A673 (cell line): ENCODE measurements at regions not wholly inside any gene's neighbourhood (a gene's known extent, or its start where the extent isn't known, plus 50 kb on each side); places are given as distances from the start of the nearest gene placed in this dataset.

Experiments used
- BruUV-seq: library from RNA; stranded (reverse); fragments of 400-500 nt; replicated peaks from 2 replicates; lab custom pipeline; 2021; lab: Mats Ljungman, UMichigan
- CTCF ChIA-PET: fragments of 300-600 bp; sonication (Branson Sonifier 250); formaldehyde crosslinking; loops from one replicate; lab custom pipeline; 2022; ENCODE audit warnings: antibody characterized with exemption; lab: Charles Lee
- POLR2A ChIA-PET: fragments of 300-600 bp; sonication (Branson Sonifier 250); formaldehyde crosslinking; loops from one replicate; lab custom pipeline; 2022; ENCODE audit warnings: antibody characterized with exemption; ENCODE audit not compliant: low non-redundant PET; lab: Charles Lee
- DNase-seq: peaks from one replicate; pipeline ENCODE4 v3.0.0-alpha.2; 2015; ENCODE audit warnings: low spot score
- H3K27ac ChIP-seq: fragments of 200-600 bp; sonication (generic); 2 replicates; pipeline ENCODE4 v1.5.1; 2016; ENCODE audit warnings: mixed run types, low read depth, mild to moderate bottlenecking, mixed read lengths, antibody characterized with exemption, low read length; ENCODE audit not compliant: poor library complexity, severe bottlenecking
- H3K27me3 ChIP-seq: fragments of 200-600 bp; sonication (generic); replicated peaks from 2 replicates; pipeline ENCODE4 v1.6.1; 2017; ENCODE audit warnings: mixed run types, low read depth, mild to moderate bottlenecking, mixed read lengths, antibody characterized with exemption, low read length; ENCODE audit not compliant: insufficient read depth, poor library complexity
- H3K36me3 ChIP-seq: fragments of 200-600 bp; sonication (generic); 2 replicates; pipeline ENCODE4 v1.6.1; 2016; ENCODE audit warnings: mixed run types, mild to moderate bottlenecking, mixed read lengths, antibody characterized with exemption, low read length; ENCODE audit not compliant: insufficient read depth, poor library complexity, severe bottlenecking
- H3K4me1 ChIP-seq: fragments of 200-600 bp; sonication (generic); 2 replicates; pipeline ENCODE4 v1.6.1; 2017; ENCODE audit warnings: mixed run types, mild to moderate bottlenecking, mixed read lengths, antibody characterized with exemption, low read length; ENCODE audit not compliant: insufficient read depth, poor library complexity, severe bottlenecking
- H3K4me3 ChIP-seq: fragments of 200-600 bp; sonication (generic); 2 replicates; pipeline ENCODE4 v1.5.1; 2016; ENCODE audit warnings: low read depth, mixed run types, mild to moderate bottlenecking, mixed read lengths, low read length; ENCODE audit not compliant: poor library complexity, severe bottlenecking
- H3K9me3 ChIP-seq: fragments of 200-600 bp; sonication (generic); 2 replicates; pipeline ENCODE4 v1.6.1; 2016; ENCODE audit warnings: mixed run types, low read depth, mild to moderate bottlenecking, mixed read lengths, antibody characterized with exemption, low read length; ENCODE audit not compliant: poor library complexity, severe bottlenecking
- EZH2 ChIP-seq: fragments of 200-600 bp; sonication (generic); IDR thresholded peaks from 2 replicates; pipeline ENCODE4 v1.6.1; 2017; ENCODE audit warnings: borderline replicate concordance, low read depth, mild to moderate bottlenecking, mixed read lengths, antibody characterized with exemption, low read length; ENCODE audit not compliant: poor library complexity, severe bottlenecking
- intact Hi-C: fragments of 100-400 bp; cut with micrococcal nuclease; formaldehyde crosslinking; loops from one replicate; pipeline ENCODE4 v1.10.0; 2022; ENCODE audit not compliant: unreplicated experiment
- TF ChIP-seq, protein P1 (sequence below): fragments of 300-800, 200-600 bp; sonication (generic); conservative IDR thresholded peaks from 2 replicates; pipeline ENCODE4 v1.5.1; 2017; ENCODE audit warnings: low read depth, mild to moderate bottlenecking, antibody characterized with exemption, low read length, moderate library complexity, mixed read lengths

DNA sequence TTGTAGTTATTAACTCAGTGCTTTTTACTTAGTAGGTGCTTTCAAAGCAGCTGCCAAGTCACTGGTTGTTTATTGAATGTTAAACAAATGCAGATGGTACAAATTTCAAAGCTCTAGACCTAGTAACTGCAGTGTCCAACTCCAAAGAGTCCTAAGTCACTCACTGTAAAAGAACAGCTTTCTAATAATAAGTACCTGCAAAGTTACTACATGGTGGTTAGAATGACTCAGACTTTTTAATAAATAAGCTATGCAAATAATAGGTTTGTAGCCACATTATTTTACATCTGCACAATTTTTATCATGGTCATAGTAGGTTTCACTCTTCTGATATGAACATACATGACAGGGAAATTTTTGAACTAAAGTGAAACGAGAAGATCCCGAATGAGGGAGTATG lies 1620.4 kb upstream of the CELF4 start:
- Histone ChIP-seq H3K27ac (no peak overlapping the region), H3K4me1 (no peaks in the 10 kb centered on the region), H3K4me3 (no peak overlapping the region), H3K36me3 (no peaks in the 10 kb centered on the region), H3K9me3 (no peaks in the 10 kb centered on the region), H3K27me3 (no peaks in the 10 kb centered on the region)
- TF ChIP-seq, protein P1, sequence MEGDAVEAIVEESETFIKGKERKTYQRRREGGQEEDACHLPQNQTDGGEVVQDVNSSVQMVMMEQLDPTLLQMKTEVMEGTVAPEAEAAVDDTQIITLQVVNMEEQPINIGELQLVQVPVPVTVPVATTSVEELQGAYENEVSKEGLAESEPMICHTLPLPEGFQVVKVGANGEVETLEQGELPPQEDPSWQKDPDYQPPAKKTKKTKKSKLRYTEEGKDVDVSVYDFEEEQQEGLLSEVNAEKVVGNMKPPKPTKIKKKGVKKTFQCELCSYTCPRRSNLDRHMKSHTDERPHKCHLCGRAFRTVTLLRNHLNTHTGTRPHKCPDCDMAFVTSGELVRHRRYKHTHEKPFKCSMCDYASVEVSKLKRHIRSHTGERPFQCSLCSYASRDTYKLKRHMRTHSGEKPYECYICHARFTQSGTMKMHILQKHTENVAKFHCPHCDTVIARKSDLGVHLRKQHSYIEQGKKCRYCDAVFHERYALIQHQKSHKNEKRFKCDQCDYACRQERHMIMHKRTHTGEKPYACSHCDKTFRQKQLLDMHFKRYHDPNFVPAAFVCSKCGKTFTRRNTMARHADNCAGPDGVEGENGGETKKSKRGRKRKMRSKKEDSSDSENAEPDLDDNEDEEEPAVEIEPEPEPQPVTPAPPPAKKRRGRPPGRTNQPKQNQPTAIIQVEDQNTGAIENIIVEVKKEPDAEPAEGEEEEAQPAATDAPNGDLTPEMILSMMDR: no peak
- TF ChIP-seq EZH2: no peak
- no peak for DNase-seq
- CTCF ChIA-PET: no interaction called here
- intact Hi-C loops: no loop called here
- BruUV-seq: no TSS peak
- POLR2A ChIA-PET: no interaction called here

DNA sequence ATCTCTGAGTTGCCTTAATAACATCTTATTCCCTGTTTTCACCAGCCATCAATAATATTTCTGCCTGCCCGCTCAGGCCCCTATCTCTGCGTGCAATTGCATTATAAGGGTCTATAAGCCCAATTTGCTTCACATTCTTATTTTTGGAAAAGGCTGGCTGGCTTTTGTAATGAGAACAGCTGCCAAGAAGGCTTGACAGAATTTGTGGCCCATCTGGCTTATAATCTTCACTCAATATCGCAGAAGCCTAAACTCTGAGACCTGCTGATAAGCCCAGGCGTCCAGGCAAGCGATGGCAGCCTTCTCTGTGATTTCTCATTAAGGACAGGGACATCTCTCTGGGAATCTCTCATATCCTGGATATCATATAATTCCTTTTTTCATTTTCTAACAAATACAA lies 1618.6 kb upstream of the CELF4 start:
- DNase-seq: no peak
- no peaks in the 10 kb centered on the region for H3K4me1 ChIP-seq
- H3K27ac ChIP-seq: no peak overlapping the region
- no peaks in the 10 kb centered on the region for H3K9me3 ChIP-seq
- intact Hi-C loops: no loop called here
- no peaks in the 10 kb centered on the region for H3K36me3 ChIP-seq
- TF ChIP-seq EZH2: no peak
- TF ChIP-seq, protein P1: no peak
- no peak overlapping the region for H3K4me3 ChIP-seq
- CTCF ChIA-PET: no interaction called here
- H3K27me3 ChIP-seq: no peaks in the 10 kb centered on the region
- POLR2A ChIA-PET: no interaction called here
- BruUV-seq: no TSS peak

DNA sequence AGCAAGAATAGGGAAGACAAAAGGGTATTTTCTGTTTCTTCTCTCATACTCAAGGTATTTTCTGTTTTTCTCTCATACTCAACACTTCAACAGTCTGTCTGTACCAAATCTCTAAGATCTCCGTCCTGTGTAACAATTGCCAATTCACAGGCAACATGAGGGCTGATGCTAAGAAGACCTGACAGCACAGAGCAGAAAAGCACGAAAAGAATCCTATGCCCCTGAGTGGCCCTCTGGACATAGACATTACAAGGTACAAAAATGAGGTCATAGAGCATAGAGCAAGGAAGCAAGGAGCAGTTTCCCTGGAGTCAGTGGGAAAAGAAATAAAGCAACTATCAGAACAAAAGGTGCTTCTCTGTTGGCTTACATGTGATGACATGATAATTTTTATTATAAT lies 1612.6 kb upstream of the CELF4 start:
- no peaks in the 10 kb centered on the region for H3K27me3 ChIP-seq
- TF ChIP-seq, protein P1: no peak
- no peak for TF ChIP-seq EZH2
- intact Hi-C loops: no loop called here
- no TSS peak for BruUV-seq
- H3K4me3 ChIP-seq: no peak overlapping the region
- POLR2A ChIA-PET: no interaction called here
- no peaks in the 10 kb centered on the region for H3K36me3 ChIP-seq
- H3K9me3 ChIP-seq: no peaks in the 10 kb centered on the region
- H3K4me1 ChIP-seq: no peaks in the 10 kb centered on the region
- no peak overlapping the region for H3K27ac ChIP-seq
- DNase-seq: no peak
- CTCF ChIA-PET: no interaction called here
